Neuronal stem cell (in vitro differentiated cells): ENCODE measurements at regions not wholly inside any gene's neighbourhood (a gene's known extent, or its start where the extent isn't known, plus 50 kb on each side); places are given as distances from the start of the nearest gene placed in this dataset.
A peak's percentile ranks its signal among the peaks of the same experiment; 100 is the strongest.

Experiments
- DNase-seq: peaks from one replicate; pipeline ENCODE4 v3.0.0-alpha.2; 2013; ENCODE audit warnings: low spot score
- H2AFZ ChIP-seq: one replicate; pipeline ENCODE4 v1.6.1; 2013; ENCODE audit warnings: mild to moderate bottlenecking, low read length, inconsistent platforms
- H2AK5ac ChIP-seq: 2 replicates; pipeline ENCODE4 v1.6.1; 2013; ENCODE audit warnings: low read depth, mild to moderate bottlenecking, inconsistent platforms, low read length, moderate library complexity, mixed read lengths
- H2BK120ac ChIP-seq: 2 replicates; pipeline ENCODE4 v1.6.1; 2013; ENCODE audit warnings: low read depth, mild to moderate bottlenecking, inconsistent platforms, low read length, moderate library complexity, mixed read lengths
- H2BK12ac ChIP-seq: one replicate; pipeline ENCODE4 v1.6.1; 2013; ENCODE audit warnings: low read length, inconsistent platforms
- H2BK15ac ChIP-seq: 2 replicates; pipeline ENCODE4 v1.6.1; 2013; ENCODE audit warnings: mild to moderate bottlenecking, low read length, inconsistent platforms, mixed read lengths
- H2BK5ac ChIP-seq: one replicate; pipeline ENCODE4 v1.6.1; 2013; ENCODE audit warnings: inconsistent platforms, mild to moderate bottlenecking, low read length, moderate library complexity
- H3K14ac ChIP-seq: one replicate; pipeline ENCODE4 v1.6.1; 2013; ENCODE audit warnings: low read length, inconsistent platforms
- H3K18ac ChIP-seq: 2 replicates; pipeline ENCODE4 v1.6.1; 2013; ENCODE audit warnings: low read length, inconsistent platforms
- H3K23ac ChIP-seq: 2 replicates; pipeline ENCODE4 v1.6.1; 2013; ENCODE audit warnings: low read depth, mild to moderate bottlenecking, mixed read lengths, low read length, inconsistent platforms; ENCODE audit not compliant: poor library complexity
- H3K27ac ChIP-seq: replicated peaks from 3 replicates; pipeline ENCODE4 v1.5.1; 2013; ENCODE audit warnings: low read length, inconsistent platforms
- H3K27me3 ChIP-seq, 3 experiments: 2 replicates each; pipeline ENCODE4 v1.6.1; 2013; ENCODE audit warnings: low read length in 3 of 3, mild to moderate bottlenecking in 2 of 3, inconsistent platforms in 1 of 3, low read depth in 1 of 3, mixed read lengths in 1 of 3, moderate library complexity in 1 of 3; ENCODE audit not compliant: control insufficient read depth in 3 of 3, insufficient read depth in 3 of 3
- H3K36me3 ChIP-seq, 2 donors: replicated peaks in 1 of 2; 2 replicates each; pipeline ENCODE4 v1.6.1; 2013; ENCODE audit warnings: low read length in 2 of 2; ENCODE audit not compliant: control insufficient read depth in 2 of 2, insufficient read depth in 2 of 2
- H3K4ac ChIP-seq: 2 replicates; pipeline ENCODE4 v1.6.1; 2013; ENCODE audit warnings: inconsistent platforms, mild to moderate bottlenecking, low read length, moderate library complexity
- H3K4me1 ChIP-seq, 2 donors: 1 replicate in 1 of 2; 2 replicates in 1 of 2; pipeline ENCODE4 v1.6.1; 2013; ENCODE audit warnings: low read length in 2 of 2, low read depth in 1 of 2; ENCODE audit not compliant: control insufficient read depth in 2 of 2, insufficient read depth in 1 of 2
- H3K4me2 ChIP-seq: one replicate; pipeline ENCODE4 v1.6.1; 2013; ENCODE audit warnings: mild to moderate bottlenecking, low read length, inconsistent platforms; ENCODE audit not compliant: insufficient read depth, poor library complexity, severe bottlenecking
- H3K4me3 ChIP-seq, 2 donors: 2 replicates each; pipeline ENCODE4 v1.5.1; 2013; ENCODE audit warnings: low read length in 2 of 2, mild to moderate bottlenecking in 2 of 2, inconsistent platforms in 1 of 2, moderate library complexity in 1 of 2
- H3K79me1 ChIP-seq: one replicate; pipeline ENCODE4 v1.6.1; 2013; ENCODE audit warnings: low read depth, mild to moderate bottlenecking, inconsistent platforms, low read length, moderate library complexity
- H3K9ac ChIP-seq: one replicate; pipeline ENCODE4 v1.6.1; 2013; ENCODE audit warnings: mild to moderate bottlenecking, low read depth, low read length, inconsistent platforms; ENCODE audit not compliant: poor library complexity
- H3K9me3 ChIP-seq, 2 donors: replicated peaks in 1 of 2; 2 replicates each; pipeline versions ENCODE3 to v1.6.1; 2013; ENCODE audit warnings: low read length in 2 of 2, mild to moderate bottlenecking in 2 of 2, inconsistent platforms in 1 of 2, low read depth in 1 of 2, mixed read lengths in 1 of 2, moderate library complexity in 1 of 2; ENCODE audit not compliant: control insufficient read depth in 2 of 2, insufficient read depth in 1 of 2
- H4K8ac ChIP-seq: one replicate; pipeline ENCODE4 v1.6.1; 2013; ENCODE audit warnings: low read depth, mild to moderate bottlenecking, inconsistent platforms, low read length, moderate library complexity
- H4K91ac ChIP-seq: one replicate; pipeline ENCODE4 v1.6.1; 2013; ENCODE audit warnings: low read length, low read depth, mild to moderate bottlenecking, inconsistent platforms; ENCODE audit not compliant: poor library complexity
- WGBS, 2 donors: extraction: QIAGEN DNeasy Blood & Tissue Kit; methylation state at CpG; one replicate each; pipeline ENCODE4 v1.1.7; 2013; ENCODE audit warnings: missing lambda C conversion rate in 2 of 2, mixed read lengths in 1 of 2; ENCODE audit not compliant: insufficient read length in 2 of 2, insufficient replicate concordance in 1 of 2; ENCODE audit errors: extremely low coverage in 2 of 2; 5-methylcytosine and 5-hydroxymethylcytosine counted together

GRCh38 chr7:116089293-116089692 is 58.7 kb upstream of the TFEC start:
- H3K4me2 ChIP-seq, result no peak overlapping the region
- no peak overlapping the region for H4K91ac ChIP-seq
- no peak overlapping the region for H2AFZ ChIP-seq
- no peak overlapping the region for H2BK12ac ChIP-seq
- H3K4me3 ChIP-seq, result no peak overlapping the region
- H3K14ac ChIP-seq, result no peak overlapping the region
- no peak overlapping the region for H3K23ac ChIP-seq
- H3K9ac ChIP-seq, result no peak overlapping the region
- no peak overlapping the region for H2BK5ac ChIP-seq
- H4K8ac ChIP-seq, result no peak overlapping the region
- H3K27me3 ChIP-seq, result no peaks in the 10 kb centered on the region
- WGBS, 2 donors, result no CpG with 5 or more reads among the region's 1 CpG
- no peaks in the 10 kb centered on the region for H3K79me1 ChIP-seq
- H2BK15ac ChIP-seq, result no peak overlapping the region
- H2AK5ac ChIP-seq, result no peak overlapping the region
- no peak overlapping the region for H2BK120ac ChIP-seq
- H3K36me3 ChIP-seq, result no peaks in the 10 kb centered on the region
- H3K4ac ChIP-seq, result no peak overlapping the region
- H3K18ac ChIP-seq, result no peak overlapping the region
- H3K9me3 ChIP-seq, result no peaks in the 10 kb centered on the region
- no peak overlapping the region for H3K27ac ChIP-seq
- H3K4me1 ChIP-seq, result no peaks in the 10 kb centered on the region
- DNase-seq, result no peak

- Histone ChIP-seq H3K23ac (no peak overlapping the region), H3K4me2 (no peak overlapping the region), H2BK120ac (no peak overlapping the region), H3K79me1 (no peaks in the 10 kb centered on the region), H3K27ac (no peak overlapping the region), H3K4me1 (no peaks in the 10 kb centered on the region), H3K9me3 (no peaks in the 10 kb centered on the region), H3K18ac (no peak overlapping the region), H3K14ac (no peak overlapping the region), H3K9ac (no peak overlapping the region), H3K4ac (no peak overlapping the region), H4K8ac (no peak overlapping the region), H2AFZ (no peak overlapping the region), H2BK12ac (no peak overlapping the region), H3K36me3 (no peaks in the 10 kb centered on the region), H2BK5ac (no peak overlapping the region), H2AK5ac (no peak overlapping the region), H3K27me3 (no peaks in the 10 kb centered on the region), H3K4me3 (no peak overlapping the region), H2BK15ac (no peak overlapping the region), H4K91ac (no peak overlapping the region)
- DNase-seq, result no peak
- WGBS, 2 donors, result no CpG with 5 or more reads among the region's 4 CpGs
These were observed 63.1 kb upstream of the TFEC start for GRCh38 chr7:116093516-116094301.

GRCh38 chr7:116095396-116095795 is 64.8 kb upstream of the TFEC start:
- Histone ChIP-seq H2AFZ (no peak overlapping the region), H3K9ac (no peak overlapping the region), H3K4me2 (no peak overlapping the region), H3K36me3 (no peaks in the 10 kb centered on the region), H3K4ac (no peak overlapping the region), H3K18ac (no peak overlapping the region), H3K9me3 (no peaks in the 10 kb centered on the region), H4K91ac (no peak overlapping the region), H3K23ac (no peak overlapping the region), H2BK5ac (no peak overlapping the region), H2BK12ac (no peak overlapping the region), H4K8ac (no peak overlapping the region), H3K79me1 (no peaks in the 10 kb centered on the region), H3K4me3 (no peak overlapping the region), H3K27ac (no peak overlapping the region), H2BK120ac (no peak overlapping the region), H2AK5ac (no peak overlapping the region), H2BK15ac (no peak overlapping the region), H3K27me3 (no peaks in the 10 kb centered on the region), H3K14ac (no peak overlapping the region), H3K4me1 (no peaks in the 10 kb centered on the region)
- DNase-seq, result no peak
- no CpG with 5 or more reads among the region's 2 CpGs for WGBS, 2 donors

- no peak overlapping the region for H3K4me2 ChIP-seq
- no peak for DNase-seq
- no peaks in the 10 kb centered on the region for H3K27me3 ChIP-seq
These were observed 66.9 kb upstream of the TFEC start for GRCh38 chr7:116097365-116098009.

More at GRCh38 chr7:116097365-116098009, 66.9 kb upstream of the TFEC start:
- H3K9ac ChIP-seq, result no peak overlapping the region
- H3K36me3 ChIP-seq, result no peaks in the 10 kb centered on the region
- no peak overlapping the region for H2BK12ac ChIP-seq
- no peak overlapping the region for H2BK120ac ChIP-seq
- WGBS, 2 donors, result no CpG with 5 or more reads among the region's 4 CpGs
- no peaks in the 10 kb centered on the region for H3K9me3 ChIP-seq
- no peak overlapping the region for H3K23ac ChIP-seq
- H4K91ac ChIP-seq, result no peak overlapping the region
- H3K27ac ChIP-seq, result no peak overlapping the region
- H3K4ac ChIP-seq, result no peak overlapping the region
- H2AK5ac ChIP-seq, result no peak overlapping the region
- H2AFZ ChIP-seq, result peak overlapping the region; percentile 16
- H3K18ac ChIP-seq, result no peak overlapping the region
- H3K14ac ChIP-seq, result no peak overlapping the region
- no peaks in the 10 kb centered on the region for H3K4me1 ChIP-seq
- no peak overlapping the region for H2BK5ac ChIP-seq
- no peak overlapping the region for H3K4me3 ChIP-seq
- no peaks in the 10 kb centered on the region for H3K79me1 ChIP-seq
- no peak overlapping the region for H2BK15ac ChIP-seq
- H4K8ac ChIP-seq, result no peak overlapping the region
